Tibial artery (tissue), 4 donors: ENCODE measurements at regions not wholly inside any gene's neighbourhood (a gene's known extent, or its start where the extent isn't known, plus 50 kb on each side); places are given as distances from the start of the nearest gene placed in this dataset.

Source experiments
- DNase-seq, 2 donors: peaks; one replicate each; pipeline ENCODE4 v3.0.0-alpha.2; 2019
- H3K27ac ChIP-seq, 2 donors: fragments of 200-600 bp; sonication (generic) in 1 of 2; 1 replicate in 1 of 2; 2 replicates in 1 of 2; pipeline ENCODE4 v1.5.1; 2018 to 2019; ENCODE audit warnings: mild to moderate bottlenecking in 1 of 2
- H3K27me3 ChIP-seq, 2 donors: fragments of 200-600 bp; sonication (generic) in 1 of 2; one replicate each; pipeline versions ENCODE4 v1.5.1 to v1.6.0; 2016 to 2019
- H3K36me3 ChIP-seq, 3 donors: fragments of 200-600 bp; sonication (generic) in 2 of 3; one replicate each; pipeline ENCODE4 v1.5.1; 2016 to 2019; ENCODE audit warnings: mild to moderate bottlenecking in 2 of 3
- H3K4me1 ChIP-seq, 4 donors: fragments of 200-600 bp; sonication (generic) in 2 of 4; 1 replicate in 3 of 4; 2 replicates in 1 of 4; pipeline ENCODE4 v1.5.1; 2016 to 2019
- H3K4me3 ChIP-seq, 2 donors: fragments of 200-600 bp; sonication (generic) in 1 of 2; 1 replicate in 1 of 2; 2 replicates in 1 of 2; pipeline ENCODE4 v1.5.1; 2018 to 2019; ENCODE audit warnings: mild to moderate bottlenecking in 2 of 2
- H3K9me3 ChIP-seq, 3 donors: fragments of 200-600 bp; sonication (generic) in 1 of 3; one replicate each; pipeline ENCODE4 v1.5.1; 2016 to 2019
- CTCF ChIP-seq, 2 experiments: fragments of 200-600 bp in 1 of 2; fragments of 450-650 bp in 1 of 2; IDR thresholded peaks; one replicate each; pipeline ENCODE4 v1.5.1; 2017 to 2019; ENCODE audit warnings: antibody characterized with exemption in 2 of 2, mild to moderate bottlenecking in 1 of 2, moderate library complexity in 1 of 2
- intact Hi-C: fragments of 100-400 bp; cut with DNase I; formaldehyde crosslinking; loops from one replicate; pipeline ENCODE4 v1.15.0; 2023; ENCODE audit warnings: low total_unique reads

- no peak for TF ChIP-seq CTCF (IDR thresholded peaks at IDR 0.05)
- Histone ChIP-seq H3K36me3 (no peaks in the 10 kb centered on the region), H3K27ac (no peak overlapping the region), H3K4me3 (no peak overlapping the region), H3K27me3 (no peaks in the 10 kb centered on the region), H3K4me1 (no peaks in the 10 kb centered on the region), H3K9me3 (no peaks in the 10 kb centered on the region)
- no peak for DNase-seq
- intact Hi-C loops: no loop called here
Observed at GRCh38 chr1:104804147-104804546, 1054.4 kb downstream of the AMY1C start.

DNA sequence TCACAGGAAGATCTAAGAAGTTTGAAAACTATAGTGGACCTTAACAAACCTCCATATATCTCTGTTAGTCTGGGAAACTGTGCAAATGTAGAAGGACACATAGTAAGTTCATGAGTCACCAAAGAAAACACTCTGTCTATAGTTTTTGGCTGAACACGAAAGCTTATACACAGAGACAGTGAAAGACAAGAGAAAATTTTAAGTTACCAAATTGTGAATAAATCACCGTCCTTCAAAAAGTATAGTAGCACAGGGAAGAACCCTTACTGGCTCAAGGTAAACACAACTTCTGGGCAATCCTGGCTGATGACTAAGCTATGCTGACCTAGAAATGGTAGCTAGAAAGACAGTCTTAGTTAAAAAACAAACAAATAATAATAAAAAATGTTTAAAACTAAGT lies 1057.9 kb downstream of the AMY1C start:
- Histone ChIP-seq H3K36me3 (no peaks in the 10 kb centered on the region), H3K27me3 (no peaks in the 10 kb centered on the region), H3K9me3 (no peaks in the 10 kb centered on the region), H3K27ac (no peak overlapping the region), H3K4me1 (no peaks in the 10 kb centered on the region), H3K4me3 (no peak overlapping the region)
- DNase-seq: no peak
- no peak for TF ChIP-seq CTCF (IDR thresholded peaks at IDR 0.05)
- intact Hi-C loops: no loop called here

- Histone ChIP-seq H3K36me3 (no peaks in the 10 kb centered on the region), H3K27ac (no peak overlapping the region), H3K4me3 (no peak overlapping the region), H3K27me3 (no peaks in the 10 kb centered on the region), H3K9me3 (no peaks in the 10 kb centered on the region), H3K4me1 (no peaks in the 10 kb centered on the region)
- no peak for DNase-seq
- no peak for TF ChIP-seq CTCF (IDR thresholded peaks at IDR 0.05)
- intact Hi-C loops: no loop called here
Observed at GRCh38 chr1:104825401-104825800, 1075.7 kb downstream of the AMY1C start.

- H3K4me1 ChIP-seq: no peaks in the 10 kb centered on the region
- no peaks in the 10 kb centered on the region for H3K9me3 ChIP-seq
- no peak overlapping the region for H3K4me3 ChIP-seq
- no peak for DNase-seq
- intact Hi-C loops: no loop called here
- TF ChIP-seq CTCF (IDR thresholded peaks at IDR 0.05): no peak
- no peaks in the 10 kb centered on the region for H3K27me3 ChIP-seq
- no peak overlapping the region for H3K27ac ChIP-seq
- H3K36me3 ChIP-seq: no peaks in the 10 kb centered on the region
Observed at GRCh38 chr1:104830534-104830933, 1080.8 kb downstream of the AMY1C start.

DNA sequence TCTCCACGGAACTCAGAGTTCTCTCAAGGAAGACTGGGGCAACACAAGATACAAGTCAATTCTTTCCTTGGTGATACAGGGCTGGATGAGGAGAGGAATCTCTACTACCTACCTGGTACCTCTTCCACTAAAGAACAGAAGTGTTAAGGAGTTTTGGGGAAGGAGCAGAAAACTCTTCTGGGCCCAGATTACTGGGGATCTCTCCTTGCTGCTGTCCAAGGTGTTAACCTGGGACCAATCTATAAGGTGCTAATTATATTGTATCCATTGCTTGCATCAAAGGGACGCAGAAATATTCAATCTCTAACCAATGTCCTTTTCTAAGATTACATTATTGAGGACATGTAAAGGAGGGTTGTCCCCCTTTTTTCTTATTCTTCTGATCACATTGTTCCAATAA lies 1102.5 kb downstream of the AMY1C start:
- intact Hi-C loops: no loop called here
- no peak overlapping the region for H3K4me3 ChIP-seq
- no peaks in the 10 kb centered on the region for H3K9me3 ChIP-seq
- DNase-seq: no peak
- H3K27ac ChIP-seq: no peak overlapping the region
- TF ChIP-seq CTCF (IDR thresholded peaks at IDR 0.05): no peak
- H3K4me1 ChIP-seq: no peaks in the 10 kb centered on the region
- H3K36me3 ChIP-seq: no peaks in the 10 kb centered on the region
- no peaks in the 10 kb centered on the region for H3K27me3 ChIP-seq

- no peak for DNase-seq
- no peak for TF ChIP-seq CTCF (IDR thresholded peaks at IDR 0.05)
- no peaks in the 10 kb centered on the region for H3K4me1 ChIP-seq
- intact Hi-C loops: no loop called here
- no peak overlapping the region for H3K4me3 ChIP-seq
- H3K27me3 ChIP-seq: no peaks in the 10 kb centered on the region
- no peaks in the 10 kb centered on the region for H3K36me3 ChIP-seq
- H3K9me3 ChIP-seq: no peaks in the 10 kb centered on the region
- H3K27ac ChIP-seq: no peak overlapping the region
Observed at GRCh38 chr1:104853276-104853675, 1103.6 kb downstream of the AMY1C start.
